HG02938 (cell line): ENCODE measurements at regions not wholly inside any gene's neighbourhood (a gene's known extent, or its start where the extent isn't known, plus 50 kb on each side); places are given as distances from the start of the nearest gene placed in this dataset.

Experiments
- ATAC-seq: cut with Tn5 transposase; IDR thresholded peaks from one replicate; pipeline ENCODE4 v1.9.1; 2021; ENCODE audit warnings: mild to moderate bottlenecking, moderate library complexity; ENCODE audit not compliant: unreplicated experiment

- no peak for ATAC-seq
These were observed 509.5 kb upstream of the PAPPA start for GRCh38 chr9:115643948-115644727.

GRCh38 chr9:115649991-115650472, 503.6 kb upstream of the PAPPA start:
- ATAC-seq: no peak

- ATAC-seq: no peak
These were observed 502.8 kb upstream of the PAPPA start for GRCh38 chr9:115650768-115651167.

GRCh38 chr9:115651461-115651860, 502.1 kb upstream of the PAPPA start:
- ATAC-seq: no peak

- ATAC-seq: no peak
These were observed 500.4 kb upstream of the PAPPA start for GRCh38 chr9:115653171-115653606.

GRCh38 chr9:115657695-115658094, 495.9 kb upstream of the PAPPA start:
- no peak for ATAC-seq

GRCh38 chr9:115665519-115665918, 488.1 kb upstream of the PAPPA start:
- no peak for ATAC-seq

- no peak for ATAC-seq
These were observed 485.1 kb upstream of the PAPPA start for GRCh38 chr9:115668521-115668920.

- ATAC-seq: no peak
These were observed 482.2 kb upstream of the PAPPA start for GRCh38 chr9:115671236-115671962.

- no peak for ATAC-seq
These were observed 481.7 kb upstream of the PAPPA start for GRCh38 chr9:115671963-115672305.

- no peak for ATAC-seq
These were observed 480.9 kb upstream of the PAPPA start for GRCh38 chr9:115672477-115673316.

GRCh38 chr9:115673599-115673998, 480.0 kb upstream of the PAPPA start:
- ATAC-seq: no peak

- no peak for ATAC-seq
These were observed 479.5 kb upstream of the PAPPA start for GRCh38 chr9:115674091-115674490.

GRCh38 chr9:115675834-115676233, 477.8 kb upstream of the PAPPA start:
- no peak for ATAC-seq

GRCh38 chr9:115680231-115680630, 473.4 kb upstream of the PAPPA start:
- ATAC-seq: no peak

GRCh38 chr9:115681585-115681984, 472.0 kb upstream of the PAPPA start:
- no peak for ATAC-seq

GRCh38 chr9:115686069-115686468, 467.5 kb upstream of the PAPPA start:
- no peak for ATAC-seq

GRCh38 chr9:115687356-115687755, 466.2 kb upstream of the PAPPA start:
- no peak for ATAC-seq

- no peak for ATAC-seq
These were observed 464.3 kb upstream of the PAPPA start for GRCh38 chr9:115689331-115689730.

GRCh38 chr9:115690786-115691496, 462.6 kb upstream of the PAPPA start:
- no peak for ATAC-seq

GRCh38 chr9:115691693-115692092, 461.9 kb upstream of the PAPPA start:
- ATAC-seq: no peak
